Urothelium cell line (cell line): ENCODE measurements at regions not wholly inside any gene's neighbourhood (a gene's known extent, or its start where the extent isn't known, plus 50 kb on each side); places are given as distances from the start of the nearest gene placed in this dataset.
"Not testable (repeated sequence)": the region's sequence is repeated elsewhere in the genome, so short reads cannot be mapped to it uniquely, and the experiment has no call there.

Source experiments
- DNase-seq: peaks from one replicate; pipeline ENCODE4 v3.0.0; 2011; ENCODE audit warnings: low spot score, mixed read lengths
- FAIRE-seq: peaks from 2 replicates; lab custom pipeline; 2011; peaks lifted over from hg19 to GRCh38; lab: Jason Lieb, UNC

GRCh38 chr10:61279400-61279799 is 173.8 kb downstream of the TMEM26 start:
- no peak for FAIRE-seq
- no peak for DNase-seq

GRCh38 chr10:61278556-61278955 is 174.6 kb downstream of the TMEM26 start:
- FAIRE-seq (no peak), DNase-seq (no peak)

- DNase-seq (no peak), FAIRE-seq (no peak)
Observed at GRCh38 chr10:61272781-61273180, 180.4 kb downstream of the TMEM26 start.

- peak; percentile 55 for FAIRE-seq
- DNase-seq: peak; percentile 50
Observed at GRCh38 chr10:61271127-61271780, 181.9 kb downstream of the TMEM26 start.

- DNase-seq: no peak
- no peak for FAIRE-seq
Observed at GRCh38 chr10:61263518-61263917, 189.7 kb downstream of the TMEM26 start.

- FAIRE-seq: no peak
- DNase-seq: no peak
Observed at GRCh38 chr10:61262486-61263261, 190.5 kb downstream of the TMEM26 start.

- DNase-seq (no peak), FAIRE-seq (no peak)
Observed at GRCh38 chr10:61257956-61258496, 195.2 kb downstream of the TMEM26 start.

- DNase-seq (no peak), FAIRE-seq (no peak)
Observed at GRCh38 chr10:61257136-61257535, 196.0 kb downstream of the TMEM26 start.

- not testable (repeated sequence) for DNase-seq, FAIRE-seq
Observed at GRCh38 chr10:61252326-61252725, 200.9 kb downstream of the TMEM26 start.

GRCh38 chr10:61251089-61251488 is 202.1 kb downstream of the TMEM26 start:
- no peak for FAIRE-seq

GRCh38 chr10:61250131-61250530 is 203.1 kb downstream of the TMEM26 start:
- FAIRE-seq (no peak), DNase-seq (no peak)

More at GRCh38 chr10:61251089-61251488, 202.1 kb downstream of the TMEM26 start:
- DNase-seq: no peak

- DNase-seq (no peak), FAIRE-seq (no peak)
Observed at GRCh38 chr10:61248013-61248412, 205.2 kb downstream of the TMEM26 start.

- FAIRE-seq (no peak), DNase-seq (no peak)
Observed at GRCh38 chr10:61244261-61244775, 208.9 kb downstream of the TMEM26 start.

- DNase-seq: no peak
- FAIRE-seq: no peak
Observed at GRCh38 chr10:61232780-61233179, 220.4 kb downstream of the TMEM26 start.

- no peak for FAIRE-seq
- no peak for DNase-seq
Observed at GRCh38 chr10:61225939-61226338, 227.2 kb downstream of the TMEM26 start.

GRCh38 chr10:61223576-61223975 is 229.6 kb downstream of the TMEM26 start:
- FAIRE-seq (no peak), DNase-seq (no peak)

GRCh38 chr10:61219696-61220095 is 233.5 kb downstream of the TMEM26 start:
- no peak for DNase-seq
- no peak for FAIRE-seq

- DNase-seq (no peak), FAIRE-seq (peak; percentile 32)
Observed at GRCh38 chr10:61217851-61218565, 235.2 kb downstream of the TMEM26 start.

GRCh38 chr10:61215246-61215645 is 237.9 kb downstream of the TMEM26 start:
- DNase-seq: no peak
- FAIRE-seq: no peak

GRCh38 chr10:61211468-61211867 is 241.7 kb downstream of the TMEM26 start:
- DNase-seq (no peak), FAIRE-seq (no peak)

GRCh38 chr10:61197057-61197456 is 253.1 kb upstream of the RHOBTB1 start:
- DNase-seq (no peak), FAIRE-seq (no peak)
